GM12892 (cell line): ENCODE measurements at regions not wholly inside any gene's neighbourhood (a gene's known extent, or its start where the extent isn't known, plus 50 kb on each side); places are given as distances from the start of the nearest gene placed in this dataset.

ENCODE experiments used
- POLR2A ChIP-seq: IDR thresholded peaks from 2 replicates; pipeline ENCODE4 v1.6.1; 2011; ENCODE audit warnings: low read depth, low read length, control low read depth
- POLR2AphosphoS5 ChIP-seq: IDR thresholded peaks from 2 replicates; pipeline ENCODE4 v1.6.1; 2011; ENCODE audit warnings: low read depth, low read length, control low read depth

DNA sequence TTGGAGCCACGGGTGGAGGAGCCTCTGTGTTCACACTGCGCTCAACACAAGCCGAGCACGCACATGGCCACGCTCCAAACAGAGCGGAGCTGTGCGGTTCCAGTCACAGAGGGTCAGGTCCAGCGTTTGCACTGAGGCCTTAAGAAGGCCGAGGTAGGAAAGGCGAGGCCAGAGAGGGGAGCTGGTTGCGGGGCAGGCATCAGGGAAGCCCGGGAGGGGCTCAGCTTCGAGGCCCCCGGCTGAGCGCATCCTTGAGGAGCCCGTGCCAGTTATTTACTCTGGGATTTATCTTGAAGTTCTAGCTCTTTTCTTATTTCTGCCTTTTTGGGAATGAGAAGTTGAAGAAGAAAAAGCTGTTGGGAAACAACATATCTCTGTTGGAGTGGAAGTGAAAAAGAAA is 140.8 kb downstream of the IRX1 start:
- TF ChIP-seq POLR2A (no peak), POLR2AphosphoS5 (no peak)
